Loucy (cell line): ENCODE measurements at regions not wholly inside any gene's neighbourhood (a gene's known extent, or its start where the extent isn't known, plus 50 kb on each side); places are given as distances from the start of the nearest gene placed in this dataset.

ENCODE experiments used
- EZH2phosphoT487 ChIP-seq: fragments of 200-600 bp; IDR thresholded peaks from 2 replicates; pipeline ENCODE4 v1.6.1; 2018; ENCODE audit warnings: antibody characterized with exemption, mild to moderate bottlenecking, moderate library complexity, borderline replicate concordance
- TF ChIP-seq, protein P1 (sequence below): fragments of 200-600 bp; sonication (generic); conservative IDR thresholded peaks from 2 replicates; pipeline ENCODE4 v1.5.1; 2014; ENCODE audit warnings: mild to moderate bottlenecking, antibody characterized with exemption, low read length

DNA sequence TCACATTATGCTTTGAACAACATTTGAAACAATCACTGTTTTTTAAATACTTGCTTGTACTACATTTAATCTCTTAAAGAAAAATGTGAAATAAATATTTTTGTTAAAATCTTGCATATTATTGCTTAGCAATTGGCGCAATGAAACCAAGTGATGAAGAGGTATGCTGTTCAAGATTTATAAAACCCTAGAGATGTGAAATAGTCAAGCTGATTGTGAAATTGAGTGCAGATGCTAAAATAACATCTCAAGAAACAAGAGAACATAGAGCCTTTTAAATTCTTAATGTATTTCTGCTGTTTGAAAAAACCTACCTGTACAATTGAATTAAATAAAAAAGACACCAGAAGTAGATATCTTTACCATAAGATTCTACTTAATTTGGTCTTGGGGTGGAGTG is 179.2 kb upstream of the MCHR2 start:
- TF ChIP-seq, protein P1, sequence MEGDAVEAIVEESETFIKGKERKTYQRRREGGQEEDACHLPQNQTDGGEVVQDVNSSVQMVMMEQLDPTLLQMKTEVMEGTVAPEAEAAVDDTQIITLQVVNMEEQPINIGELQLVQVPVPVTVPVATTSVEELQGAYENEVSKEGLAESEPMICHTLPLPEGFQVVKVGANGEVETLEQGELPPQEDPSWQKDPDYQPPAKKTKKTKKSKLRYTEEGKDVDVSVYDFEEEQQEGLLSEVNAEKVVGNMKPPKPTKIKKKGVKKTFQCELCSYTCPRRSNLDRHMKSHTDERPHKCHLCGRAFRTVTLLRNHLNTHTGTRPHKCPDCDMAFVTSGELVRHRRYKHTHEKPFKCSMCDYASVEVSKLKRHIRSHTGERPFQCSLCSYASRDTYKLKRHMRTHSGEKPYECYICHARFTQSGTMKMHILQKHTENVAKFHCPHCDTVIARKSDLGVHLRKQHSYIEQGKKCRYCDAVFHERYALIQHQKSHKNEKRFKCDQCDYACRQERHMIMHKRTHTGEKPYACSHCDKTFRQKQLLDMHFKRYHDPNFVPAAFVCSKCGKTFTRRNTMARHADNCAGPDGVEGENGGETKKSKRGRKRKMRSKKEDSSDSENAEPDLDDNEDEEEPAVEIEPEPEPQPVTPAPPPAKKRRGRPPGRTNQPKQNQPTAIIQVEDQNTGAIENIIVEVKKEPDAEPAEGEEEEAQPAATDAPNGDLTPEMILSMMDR = no peak
- no peak for TF ChIP-seq EZH2phosphoT487
